ENCODE measurements at regions not wholly inside any gene's neighbourhood (a gene's known extent, or its start where the extent isn't known, plus 50 kb on each side); places are given as distances from the start of the nearest gene placed in this dataset.
"Not testable (repeated sequence)": the region's sequence is repeated elsewhere in the genome, so short reads cannot be mapped to it uniquely, and the experiment has no call there.

DNA sequence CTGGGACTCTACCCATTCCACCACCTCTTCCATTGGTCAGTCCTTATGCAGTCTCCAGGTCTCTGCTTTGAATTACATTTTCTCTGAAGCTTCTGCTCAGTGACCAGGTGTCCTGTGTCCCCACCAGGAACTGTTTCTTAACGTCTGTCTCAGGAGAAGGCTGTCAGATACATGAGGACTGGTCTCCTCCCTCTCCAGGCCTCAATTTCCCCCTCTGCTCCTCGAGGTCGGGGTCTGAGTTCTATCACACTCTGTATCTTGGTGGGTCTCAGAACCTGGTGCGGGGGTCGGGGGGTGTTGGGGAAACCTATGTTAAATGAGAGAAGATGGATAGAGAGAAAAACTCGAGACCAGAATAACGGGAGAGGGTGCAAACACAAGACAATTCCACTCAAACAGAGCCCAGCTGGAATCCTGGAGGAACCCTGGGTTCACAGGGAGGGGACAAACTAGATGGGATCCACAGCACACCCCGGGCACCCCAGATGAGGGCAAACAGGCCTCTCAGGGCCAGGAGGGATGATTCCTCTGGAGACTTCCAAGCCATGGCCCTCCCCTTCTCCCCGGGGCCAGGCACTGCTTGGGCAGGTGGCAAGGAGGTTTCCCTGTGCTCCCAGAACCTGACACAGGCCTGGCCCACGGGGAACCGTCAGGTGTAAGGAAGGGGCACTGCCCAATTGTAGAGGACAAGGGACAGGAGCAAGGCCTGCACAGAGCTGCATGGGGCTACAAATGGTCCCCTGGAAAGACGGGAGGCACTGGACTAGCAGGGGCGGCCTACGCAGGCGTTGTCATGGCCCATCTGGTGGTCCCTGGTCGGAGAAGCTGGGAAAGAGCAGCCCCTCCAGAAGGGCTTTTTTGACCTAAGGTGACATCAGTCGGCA, 313.2 kb upstream of the DIO3 start:
- DNase-seq (ENCODE audit: low spot score), result no peak

GRCh38 chr14:101248840-101249675, 312.2 kb upstream of the DIO3 start:
- no peak for DNase-seq (ENCODE audit: low spot score)

DNA sequence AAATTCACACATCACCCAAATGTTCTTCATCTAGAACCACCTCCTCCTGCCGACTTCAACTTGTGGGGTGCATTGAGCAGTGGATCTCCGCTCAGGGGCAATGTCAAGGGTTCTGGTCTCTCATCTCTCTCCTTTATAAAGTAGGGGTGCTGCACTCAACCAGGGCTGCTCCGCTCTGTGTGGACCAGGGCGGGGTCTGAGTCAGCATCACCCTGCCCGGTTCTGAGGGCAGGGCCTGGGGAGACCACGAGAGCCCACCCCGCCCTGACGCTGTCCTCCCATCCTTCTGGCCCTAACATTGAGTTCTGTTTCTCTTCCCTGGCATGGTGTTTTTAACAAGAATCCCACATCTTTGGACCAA, 311.6 kb upstream of the DIO3 start:
- no peak for DNase-seq (ENCODE audit: low spot score)

DNA sequence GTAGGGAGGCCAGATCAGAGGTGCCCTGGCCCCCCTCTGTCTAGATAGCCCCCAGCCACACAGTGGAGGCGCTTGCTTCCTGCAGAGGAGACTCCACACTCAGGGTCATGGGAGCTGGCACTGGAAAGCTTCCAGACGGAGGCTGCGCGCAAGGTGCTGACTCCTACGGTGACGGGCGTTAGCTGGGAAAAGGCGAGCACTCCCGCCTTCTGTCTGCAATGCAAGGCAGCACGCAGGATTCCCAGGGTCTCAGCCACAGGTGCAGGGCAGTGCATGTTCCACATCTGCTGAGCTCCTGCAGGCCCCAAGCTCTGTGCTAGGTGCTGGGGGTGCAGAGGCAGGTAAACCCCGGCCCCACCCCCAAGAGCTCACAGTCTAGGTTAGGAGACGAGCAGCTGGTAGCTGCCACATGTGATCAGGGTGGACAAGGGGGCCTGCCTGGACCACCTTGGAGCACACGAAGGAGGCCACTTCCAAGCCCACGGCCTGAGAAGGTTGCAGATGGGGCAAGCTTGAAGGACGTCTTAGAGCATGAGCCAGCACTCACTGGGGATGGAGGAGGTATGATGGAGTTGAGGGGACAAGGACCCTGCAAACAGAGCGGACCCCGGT, 310.9 kb upstream of the DIO3 start:
- DNase-seq (ENCODE audit: low spot score), result no peak

DNA sequence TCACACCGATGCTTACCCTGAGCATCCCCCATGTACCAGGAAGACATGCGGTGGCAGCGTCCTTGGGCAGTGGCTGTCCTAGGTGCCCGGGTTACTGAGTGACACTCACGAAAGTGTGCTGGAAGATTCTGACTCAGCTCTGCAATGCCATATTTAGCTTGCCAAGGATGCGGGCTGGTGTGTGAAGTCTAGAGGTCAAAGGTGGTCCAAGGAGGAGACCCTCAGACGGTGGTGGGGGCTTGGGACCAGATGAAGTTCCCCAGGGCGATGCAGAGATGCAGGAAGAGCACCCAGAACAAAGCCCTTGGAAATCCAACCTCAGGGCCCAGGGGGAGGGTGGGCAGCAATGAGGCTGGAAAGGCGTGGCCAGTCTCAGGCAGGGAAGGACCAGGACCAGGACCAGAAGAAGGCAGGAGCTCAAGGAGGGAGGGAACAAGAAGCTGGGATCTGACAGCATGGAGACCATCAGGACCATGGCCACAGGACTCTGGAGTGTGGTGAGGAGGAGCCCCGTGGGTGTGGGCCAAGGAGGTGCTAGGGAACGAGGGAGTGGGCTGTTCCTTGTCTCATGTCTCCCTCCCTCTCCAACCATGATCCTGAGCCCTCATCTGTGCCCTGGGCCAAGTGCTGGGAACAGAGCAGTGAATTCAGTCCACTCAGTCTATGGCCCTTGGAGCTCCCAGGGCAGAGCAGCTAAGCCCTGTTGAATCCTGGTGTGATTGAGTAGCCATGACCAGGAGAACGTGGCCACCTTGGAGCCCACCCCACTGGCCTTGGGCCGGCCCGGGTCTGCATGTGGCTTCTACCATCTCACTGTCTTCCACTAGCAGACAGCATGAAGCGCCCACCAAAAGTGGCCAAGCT, 310.1 kb upstream of the DIO3 start:
- DNase-seq (ENCODE audit: low spot score), result no peak

- DNase-seq (ENCODE audit: low spot score), result no peak
Measured at GRCh38 chr14:101251812-101252442, 309.4 kb upstream of the DIO3 start.

GRCh38 chr14:101252443-101253214, 308.7 kb upstream of the DIO3 start:
- no peak for DNase-seq (ENCODE audit: low spot score)

DNA sequence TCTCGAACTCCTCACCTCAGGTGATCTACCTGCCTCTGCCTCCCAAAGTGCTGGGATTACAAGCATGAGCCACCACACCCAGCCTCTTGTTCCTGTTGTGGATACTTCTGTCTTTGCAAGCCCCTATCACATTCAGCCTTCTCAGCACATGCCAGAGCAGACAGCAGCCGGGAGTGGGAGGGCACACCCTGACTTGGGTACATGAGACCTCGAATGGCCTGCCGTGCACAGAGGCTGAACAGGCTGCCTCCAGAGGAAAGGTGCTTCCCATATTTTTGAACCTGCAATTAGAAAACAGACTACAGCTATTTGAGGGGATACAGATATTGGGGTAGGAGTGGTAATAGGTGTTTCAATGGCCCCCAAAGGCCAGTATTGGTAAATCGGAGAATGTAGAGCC, 307.3 kb upstream of the DIO3 start:
- no peak for DNase-seq (ENCODE audit: low spot score)

GRCh38 chr14:101254805-101255764, 306.2 kb upstream of the DIO3 start:
- no peak for DNase-seq (ENCODE audit: low spot score)

- no peak for DNase-seq (ENCODE audit: low spot score)
Measured at GRCh38 chr14:101255765-101256125, 305.6 kb upstream of the DIO3 start.

DNA sequence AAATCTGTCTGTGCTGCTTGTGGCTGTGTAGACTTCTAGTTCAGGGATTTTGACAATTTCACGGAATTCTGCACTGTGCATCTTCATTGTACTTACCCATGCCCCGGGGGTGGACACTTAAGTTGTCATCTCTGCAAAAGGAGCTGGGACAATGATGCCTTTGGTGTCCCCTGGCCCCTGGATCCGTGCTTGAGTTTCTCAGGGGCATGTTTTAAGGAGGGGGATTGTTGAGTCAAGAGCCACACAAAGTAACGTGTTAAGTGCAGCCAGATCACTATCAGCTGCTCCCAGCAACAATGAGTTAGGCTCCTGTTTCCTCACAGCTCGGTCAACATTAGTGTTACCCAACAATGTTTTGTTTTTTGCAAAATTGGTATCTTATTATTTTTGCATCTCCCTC, 305.0 kb upstream of the DIO3 start:
- DNase-seq (ENCODE audit: low spot score), result no peak

DNA sequence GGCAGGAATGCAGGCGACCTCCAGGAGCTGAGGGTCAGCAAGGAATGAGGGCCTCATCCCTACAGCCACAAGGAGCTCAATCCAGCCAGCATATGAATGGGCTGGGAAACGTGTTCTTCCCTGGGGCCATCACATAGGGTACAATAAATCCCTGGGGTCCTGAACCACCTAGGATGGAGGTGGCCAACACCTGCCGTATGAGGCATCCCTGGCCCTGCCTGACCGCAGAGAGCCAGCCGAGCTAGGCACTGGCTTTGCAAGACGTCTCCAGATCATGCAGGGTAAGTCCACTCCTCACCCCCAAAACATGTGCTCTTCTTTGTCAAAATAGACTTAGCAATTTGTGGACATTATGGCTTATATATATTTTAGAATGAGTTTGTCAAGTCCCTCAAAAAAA, 303.7 kb upstream of the DIO3 start:
- DNase-seq (ENCODE audit: low spot score), result no peak

DNA sequence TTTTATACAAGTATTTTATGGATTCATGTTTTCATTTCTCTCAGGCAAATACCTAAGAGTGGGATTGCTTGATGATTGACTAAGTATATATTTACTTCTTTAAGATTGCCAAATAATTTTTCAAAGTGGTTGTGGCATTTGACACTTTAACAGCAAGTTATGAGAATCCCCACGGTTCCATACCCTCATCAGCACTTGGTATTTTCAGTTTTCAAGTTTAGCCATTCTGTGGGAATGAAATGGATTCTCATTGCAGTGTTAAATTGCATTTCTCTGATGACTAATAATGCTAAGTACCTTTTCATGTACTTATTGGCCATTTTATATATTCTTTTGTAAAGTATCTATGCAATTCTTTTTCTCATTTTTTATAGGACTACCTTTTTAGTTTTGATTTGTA, 301.5 kb upstream of the DIO3 start:
- DNase-seq (ENCODE audit: low spot score), result no peak

GRCh38 chr14:101266441-101266840, 294.9 kb upstream of the DIO3 start:
- not testable (repeated sequence) for DNase-seq (ENCODE audit: low spot score)

- DNase-seq (ENCODE audit: low spot score), result no peak
Measured at GRCh38 chr14:101273091-101273490, 288.2 kb upstream of the DIO3 start.

DNA sequence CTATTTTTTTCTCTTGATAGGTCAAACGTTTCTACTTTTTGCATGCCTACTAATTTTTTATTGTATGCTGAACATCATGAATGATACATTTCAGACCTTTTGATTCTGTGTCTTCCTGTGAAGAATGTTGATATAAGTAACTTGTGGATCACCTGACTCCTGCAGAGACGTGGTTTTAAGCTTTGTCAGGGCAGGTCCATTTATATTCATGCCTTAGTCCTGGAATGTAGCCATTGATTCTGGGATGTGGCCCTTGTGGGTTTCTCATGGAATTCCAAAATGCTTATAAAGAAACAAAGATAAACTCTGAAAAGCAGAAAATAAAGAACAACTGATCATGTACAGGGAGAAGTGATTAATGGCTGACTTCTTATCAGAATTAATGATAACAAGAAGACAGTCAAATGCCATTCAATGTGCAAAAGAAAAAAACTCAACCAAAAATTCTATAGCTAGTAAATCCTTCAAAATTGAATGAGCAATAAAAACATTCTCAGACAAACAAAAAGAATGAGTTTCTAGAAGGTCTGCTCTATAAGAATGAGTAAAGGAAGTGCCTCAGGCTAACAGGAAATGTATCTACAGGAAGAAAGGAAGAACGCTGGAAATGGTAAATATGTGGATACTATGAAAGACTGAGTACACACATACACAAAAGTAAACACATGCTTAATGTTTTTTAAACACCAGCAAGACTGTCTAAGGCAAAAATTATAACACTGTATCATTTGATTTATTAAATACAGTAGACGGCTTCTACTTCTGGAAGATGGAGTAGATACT, 284.8 kb upstream of the DIO3 start:
- no peak for DNase-seq (ENCODE audit: low spot score)

GRCh38 chr14:101282418-101282817, 278.9 kb upstream of the DIO3 start:
- no peak for DNase-seq (ENCODE audit: low spot score)

- no peak for DNase-seq (ENCODE audit: low spot score)
Measured at GRCh38 chr14:101284711-101285110, 276.6 kb upstream of the DIO3 start.

Measured in hematopoietic multipotent progenitor cell treated with erythropoietin and hydrocortisone succinate and interleukin-3 and kit ligand, for 17 days (in vitro differentiated cells).